NT2/D1 (cell line): ENCODE measurements at regions not wholly inside any gene's neighbourhood (a gene's known extent, or its start where the extent isn't known, plus 50 kb on each side); places are given as distances from the start of the nearest gene placed in this dataset.

Experiments
- YY1 ChIP-seq: IDR thresholded peaks from 2 replicates; pipeline ENCODE4 v1.6.1; 2011; ENCODE audit not compliant: insufficient read length, insufficient read depth
- ZNF274 ChIP-seq: IDR thresholded peaks from 2 replicates; pipeline ENCODE4 v1.6.1; 2011; ENCODE audit warnings: mild to moderate bottlenecking, low read depth, low read length

- TF ChIP-seq YY1 (no peak), ZNF274 (no peak)
Observed at GRCh38 chr6:9083108-9083507, 647.8 kb upstream of the SLC35B3 start.
